HG03066 (cell line): ENCODE measurements at regions not wholly inside any gene's neighbourhood (a gene's known extent, or its start where the extent isn't known, plus 50 kb on each side); places are given as distances from the start of the nearest gene placed in this dataset.

ENCODE experiments used
- ATAC-seq: cut with Tn5 transposase; IDR thresholded peaks from one replicate; pipeline ENCODE4 v1.9.1; 2021; ENCODE audit warnings: low read depth; ENCODE audit not compliant: unreplicated experiment

DNA sequence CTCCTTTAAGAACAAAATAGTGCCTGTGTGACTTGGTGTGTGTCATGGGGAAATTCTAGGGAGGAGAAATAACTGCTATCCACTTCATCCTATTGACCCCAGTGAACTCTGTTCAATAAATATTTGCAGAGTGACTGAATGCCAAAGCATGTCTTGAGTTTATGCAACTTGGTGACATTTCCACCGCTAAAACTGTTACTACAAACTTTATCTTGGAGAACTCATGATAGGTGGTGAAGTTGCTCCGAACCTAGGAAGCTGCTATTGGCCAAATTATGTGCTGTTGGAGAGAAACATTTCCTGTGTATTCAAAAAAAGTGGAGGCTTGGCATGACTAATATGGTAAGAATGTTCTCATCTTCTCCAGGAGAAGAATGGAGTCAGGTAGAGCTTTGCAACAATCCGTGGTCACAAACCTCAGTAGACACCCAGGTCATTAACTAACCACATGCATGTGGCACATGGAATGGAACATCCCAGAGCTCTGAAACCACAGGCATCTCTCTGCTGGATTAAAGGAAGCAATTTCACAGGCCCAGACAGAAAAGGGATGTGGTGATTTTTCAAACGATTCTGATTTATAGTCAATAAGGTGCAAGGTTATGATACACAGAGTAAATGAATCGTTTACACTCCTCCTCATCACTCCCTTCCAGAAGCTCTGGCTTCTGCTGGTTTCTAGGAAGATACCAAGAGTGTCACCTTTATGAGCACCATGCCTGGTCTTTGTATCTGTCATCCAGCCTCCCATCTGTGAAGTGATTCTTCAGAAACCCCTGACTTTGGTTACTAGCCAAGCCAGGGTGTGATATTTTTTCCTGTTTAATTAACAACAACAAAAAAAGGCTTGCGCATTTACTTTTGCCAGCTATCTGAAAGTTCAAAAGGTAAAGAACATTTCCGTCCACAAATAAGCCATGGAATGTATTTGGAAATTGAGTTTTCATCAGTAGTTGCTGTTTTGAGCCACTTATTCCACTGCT is 361.1 kb downstream of the TGFB2 start:
- ATAC-seq = no peak

DNA sequence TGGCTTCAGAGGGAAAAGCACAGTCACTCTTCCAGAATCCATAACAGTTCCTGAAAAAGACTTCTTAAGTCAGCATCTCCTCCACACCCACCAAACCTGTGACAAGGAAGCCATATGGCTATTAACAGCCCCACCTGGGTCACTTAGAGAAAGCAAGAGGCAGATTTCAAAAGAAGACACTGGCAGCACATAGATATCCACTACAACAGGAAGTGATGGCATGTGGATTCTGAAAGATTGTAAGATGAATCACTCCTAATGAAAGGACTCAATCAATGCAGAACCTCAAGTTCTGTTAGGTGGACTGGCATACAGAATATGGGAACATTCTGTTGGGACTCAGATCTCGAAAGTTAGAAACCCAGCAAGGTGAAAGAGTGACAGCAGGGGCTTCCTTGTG is 365.9 kb downstream of the TGFB2 start:
- no peak for ATAC-seq

DNA sequence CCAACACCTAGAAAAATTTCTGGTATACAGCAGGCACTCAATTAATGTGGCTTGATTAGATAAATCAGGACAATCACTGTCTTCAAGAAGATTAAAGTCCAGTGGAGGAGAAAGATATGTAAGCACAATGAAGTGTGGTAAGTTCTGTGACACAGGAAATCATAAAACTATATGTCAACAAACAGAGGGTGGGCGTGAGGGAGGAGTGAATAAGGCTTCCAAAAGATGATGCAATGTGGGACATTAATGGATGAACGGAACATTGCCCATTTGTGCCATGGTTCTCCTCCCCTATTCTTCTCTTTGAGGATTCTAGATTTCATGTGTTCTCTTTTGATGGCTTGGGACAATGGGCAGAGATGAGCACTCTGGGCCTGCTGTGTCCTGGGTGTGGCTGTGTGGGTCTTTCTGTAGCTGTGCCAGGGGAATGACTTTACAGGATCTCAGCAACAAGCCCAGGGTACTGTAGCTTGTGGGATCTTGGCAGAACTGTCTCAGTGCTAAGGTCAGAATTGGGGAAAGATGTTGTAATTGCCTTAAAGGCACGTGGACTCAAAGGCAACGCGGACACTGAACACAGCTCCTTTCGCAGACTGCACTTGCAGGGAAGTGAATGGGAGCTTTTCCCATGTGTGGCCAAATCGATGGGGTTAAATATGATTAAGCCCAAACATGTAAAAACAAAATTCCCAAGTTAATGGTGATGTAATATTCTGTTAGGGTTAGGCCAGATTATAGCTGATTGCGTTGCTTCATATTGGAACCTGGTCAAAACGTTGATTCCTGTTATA is 366.9 kb downstream of the TGFB2 start:
- no peak for ATAC-seq

DNA sequence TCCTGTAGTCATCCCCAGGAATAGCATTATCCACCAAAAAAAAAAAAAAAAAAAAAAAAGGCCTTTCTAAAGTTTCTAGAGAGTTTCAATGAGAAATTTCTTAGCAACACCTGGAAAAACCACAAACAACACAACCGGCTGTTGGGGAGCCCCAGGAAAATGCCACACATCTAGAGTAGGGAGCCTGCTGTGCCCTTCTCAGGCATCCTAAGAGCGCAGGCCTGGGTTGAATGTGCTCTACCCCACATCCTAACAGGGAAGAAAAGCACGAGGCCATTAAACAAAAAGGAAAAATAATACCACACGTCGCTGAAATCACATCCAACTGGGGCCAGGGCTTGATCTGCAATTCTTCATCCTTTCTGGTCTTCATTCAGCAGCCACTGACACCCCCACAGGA is 367.5 kb downstream of the TGFB2 start:
- ATAC-seq = no peak

DNA sequence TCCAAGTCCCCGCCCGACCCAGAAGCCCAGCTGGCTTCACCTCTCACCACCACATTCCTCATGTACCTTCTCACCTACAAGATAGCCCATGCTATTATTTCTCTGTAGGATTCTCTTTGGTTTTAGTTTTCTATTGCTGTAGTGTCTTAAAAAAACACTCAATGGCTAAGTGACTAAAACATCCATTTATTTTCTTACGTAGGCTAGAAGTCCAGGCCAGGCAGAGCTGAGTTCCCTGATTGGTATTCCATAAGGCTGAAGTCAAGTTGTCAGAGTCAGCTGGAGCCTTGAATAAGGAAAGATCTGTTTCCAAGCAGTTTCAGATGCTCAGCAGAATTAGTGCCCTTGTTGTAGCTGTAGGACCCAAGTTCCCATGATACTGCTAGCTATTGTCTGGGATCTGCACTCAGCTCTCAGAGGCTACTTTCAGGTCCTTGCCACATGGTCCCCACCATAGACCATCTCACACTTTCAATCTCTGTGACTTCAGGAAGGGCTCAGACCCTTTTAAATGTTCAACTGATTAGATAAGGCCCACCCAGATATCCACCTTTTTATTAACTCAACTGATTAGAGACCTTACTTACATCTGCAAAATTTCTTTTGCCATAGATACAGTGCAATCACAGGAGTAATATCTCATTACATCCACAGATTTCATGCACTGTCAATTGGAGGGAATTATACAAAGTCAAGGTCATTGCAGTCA is 371.0 kb downstream of the TGFB2 start:
- ATAC-seq = no peak

DNA sequence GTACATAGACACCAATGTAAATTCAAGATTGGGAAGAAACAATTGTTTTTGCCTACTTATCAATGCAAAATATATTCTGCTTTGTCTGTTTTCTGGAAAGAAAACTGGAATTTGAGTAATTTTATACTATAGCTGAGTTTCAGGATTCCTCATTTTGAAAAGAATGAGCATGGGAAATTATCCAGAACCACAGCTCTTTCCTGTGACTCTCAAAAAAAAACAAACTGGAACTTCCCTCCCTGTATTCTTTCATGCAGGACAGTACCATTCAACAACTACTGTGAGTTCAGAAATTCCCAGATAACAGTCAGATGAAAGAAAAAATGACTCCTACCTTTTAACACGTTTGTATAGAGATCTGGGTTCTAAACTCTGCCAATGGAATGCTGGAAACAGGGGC is 372.4 kb downstream of the TGFB2 start:
- ATAC-seq = no peak

DNA sequence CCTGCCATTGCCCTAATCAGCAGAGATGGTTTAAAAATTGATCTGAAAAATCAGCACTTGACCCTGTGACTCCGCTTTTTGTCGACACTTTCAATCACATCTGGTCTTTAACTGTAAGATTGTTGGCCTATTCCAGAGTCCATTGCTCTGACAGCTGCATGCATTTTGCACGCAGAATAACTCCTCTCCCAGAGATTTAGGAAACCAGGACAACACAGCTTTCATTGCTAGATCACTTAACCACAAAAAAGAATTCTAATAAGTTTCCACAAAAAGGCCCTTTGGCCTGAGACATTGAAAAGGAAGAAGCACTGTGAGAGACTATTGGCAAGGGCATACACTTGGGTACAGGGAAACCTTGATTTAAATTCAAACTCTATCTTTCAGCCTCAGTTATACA is 373.1 kb downstream of the TGFB2 start:
- ATAC-seq = no peak

DNA sequence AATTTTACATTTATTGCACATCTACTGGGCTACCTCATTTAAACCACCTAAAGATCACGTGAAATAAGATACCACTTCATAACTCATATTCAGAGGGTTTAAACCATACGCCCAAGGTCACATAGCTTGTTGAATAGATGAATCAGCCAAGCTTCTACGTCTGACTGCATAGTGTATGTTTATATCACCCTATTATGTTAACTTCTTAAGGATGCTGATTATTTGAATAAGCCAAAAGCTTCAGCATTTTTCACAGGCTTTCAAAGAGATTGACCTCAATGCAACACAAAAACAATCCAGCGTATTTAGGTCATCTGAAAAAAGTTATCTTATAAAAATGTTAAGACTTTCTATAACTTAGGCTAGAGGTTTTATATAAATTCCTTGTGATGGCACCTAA is 373.8 kb downstream of the TGFB2 start:
- ATAC-seq = no peak

DNA sequence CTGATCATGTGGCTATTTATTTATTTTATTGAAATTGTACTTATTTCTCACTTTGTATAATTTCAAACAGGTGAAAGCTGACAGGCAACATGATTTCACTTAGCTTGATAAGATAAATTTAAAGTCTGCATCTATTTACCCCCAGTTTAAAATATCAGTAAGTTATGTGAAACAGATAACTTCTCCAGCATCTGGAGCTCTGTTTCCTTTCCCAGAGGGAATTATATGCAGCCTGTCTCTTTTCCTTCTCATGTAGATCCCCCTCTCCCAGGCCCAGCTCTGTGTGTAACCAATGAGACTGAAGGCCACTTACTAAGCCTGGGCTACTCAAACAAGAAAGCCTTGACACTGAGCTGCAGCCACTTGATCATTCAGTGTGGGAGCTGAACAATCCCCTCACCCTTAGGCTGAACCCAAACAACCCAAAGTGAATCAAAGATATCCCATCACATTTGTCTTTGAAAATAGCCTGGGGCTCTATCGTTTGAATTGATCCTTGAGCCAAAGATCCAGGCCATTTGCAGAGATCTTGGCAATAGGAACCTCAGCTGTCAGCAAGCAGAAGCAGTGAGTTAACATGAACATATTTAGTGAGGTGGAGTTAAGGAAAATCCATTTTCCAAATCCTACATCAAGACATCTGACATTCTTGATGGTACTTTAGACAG is 383.9 kb downstream of the TGFB2 start:
- ATAC-seq = no peak

DNA sequence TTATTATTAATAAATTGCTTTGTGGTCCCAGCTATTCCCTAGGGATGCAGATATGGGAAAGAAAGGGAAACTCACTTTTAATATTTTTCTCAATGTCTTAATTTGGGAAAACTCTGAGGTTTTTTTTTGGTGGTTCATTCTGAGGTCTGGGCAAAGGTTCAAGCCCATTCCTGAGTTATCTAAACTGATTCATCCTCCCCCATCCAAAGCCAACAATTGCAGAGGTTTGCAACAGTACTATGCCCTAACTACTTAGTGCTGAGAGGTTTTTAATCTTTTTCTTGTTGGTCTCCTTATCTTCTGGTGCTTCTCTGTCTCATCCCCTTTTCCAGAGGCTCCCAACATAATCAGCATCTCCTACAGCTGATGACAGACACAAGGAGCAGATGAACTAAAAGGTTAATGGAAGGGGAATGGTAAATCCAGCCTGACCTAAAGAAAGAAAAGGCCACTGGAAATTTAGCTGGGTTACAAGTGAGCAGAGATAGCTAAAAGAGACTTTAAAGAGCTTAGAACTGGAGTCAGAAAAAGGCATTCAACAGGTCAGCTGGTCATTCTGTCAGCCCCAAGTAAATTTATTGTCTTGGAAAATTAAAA is 390.4 kb downstream of the TGFB2 start:
- no peak for ATAC-seq

DNA sequence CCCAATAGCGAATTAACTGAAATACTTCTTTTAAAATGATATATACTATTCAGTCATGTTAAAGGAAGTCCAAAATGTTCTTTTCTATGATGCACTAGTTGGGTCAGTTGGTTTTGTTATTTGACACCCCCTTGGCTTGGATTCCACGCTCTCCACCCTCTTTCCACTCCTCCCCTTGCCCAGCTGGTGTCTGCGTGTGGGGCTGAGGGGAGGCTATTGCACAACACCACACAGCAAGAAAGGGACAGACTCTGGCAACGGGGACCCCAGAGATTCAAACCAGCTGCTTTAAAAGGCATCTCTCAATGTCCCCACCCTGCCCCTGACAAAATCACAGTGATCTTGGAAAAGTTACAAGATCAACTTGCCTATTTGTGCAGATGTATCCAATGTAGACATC is 394.3 kb downstream of the TGFB2 start:
- no peak for ATAC-seq

DNA sequence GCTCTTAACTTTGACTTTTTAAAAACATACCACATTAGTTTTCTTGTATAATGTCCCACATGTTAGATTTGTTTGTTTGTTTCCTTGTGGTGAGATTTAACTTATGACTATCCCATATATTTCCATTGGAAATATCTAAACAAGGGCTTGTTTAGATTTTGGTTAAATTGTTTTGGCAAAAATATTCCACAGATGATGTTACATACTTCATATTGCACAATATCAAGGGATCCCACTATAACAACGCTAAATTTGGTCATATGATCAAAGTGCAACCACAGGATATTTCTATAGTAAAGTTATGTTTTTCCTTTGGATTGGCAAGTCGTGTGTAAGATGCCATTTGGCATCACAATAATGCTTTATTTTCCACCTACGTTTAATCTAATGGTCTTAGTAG is 396.7 kb downstream of the TGFB2 start:
- ATAC-seq = no peak

DNA sequence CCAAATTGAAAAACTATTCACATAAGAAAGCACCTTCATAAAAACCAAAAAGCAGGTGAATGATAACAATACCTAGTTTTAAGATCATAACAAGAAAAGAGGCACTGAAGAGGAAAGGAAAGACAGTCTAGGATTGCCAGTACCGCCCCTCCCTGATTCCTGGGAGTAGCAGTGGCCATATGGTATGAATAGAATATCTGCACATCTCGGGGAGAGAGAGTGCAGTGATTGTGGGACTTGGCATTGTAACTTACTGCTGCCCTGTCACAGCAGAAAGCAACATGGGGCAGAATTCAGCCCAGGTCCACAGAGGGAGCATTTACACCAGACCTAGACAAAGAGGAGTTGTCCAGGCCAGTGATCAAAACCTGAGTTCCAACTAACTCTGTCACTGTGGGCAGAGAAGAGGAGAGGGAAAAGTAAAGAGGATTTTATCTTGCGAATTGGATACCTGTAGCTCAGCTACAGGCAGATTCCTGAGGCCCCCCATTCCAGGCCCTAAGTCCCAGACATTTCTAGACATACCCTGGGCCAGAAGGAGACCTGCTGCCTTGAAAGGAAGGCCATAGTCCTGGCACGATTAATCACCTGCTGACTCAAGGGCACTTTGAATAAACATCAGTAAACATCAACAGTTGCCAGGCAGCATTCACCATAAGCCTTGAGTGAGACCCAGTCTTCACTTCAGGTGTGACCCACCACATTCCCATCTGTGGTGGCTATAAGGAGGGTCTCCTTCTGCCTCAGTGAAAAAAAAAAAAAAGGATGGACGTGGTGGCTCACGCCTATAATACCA is 397.5 kb downstream of the TGFB2 start:
- no peak for ATAC-seq

DNA sequence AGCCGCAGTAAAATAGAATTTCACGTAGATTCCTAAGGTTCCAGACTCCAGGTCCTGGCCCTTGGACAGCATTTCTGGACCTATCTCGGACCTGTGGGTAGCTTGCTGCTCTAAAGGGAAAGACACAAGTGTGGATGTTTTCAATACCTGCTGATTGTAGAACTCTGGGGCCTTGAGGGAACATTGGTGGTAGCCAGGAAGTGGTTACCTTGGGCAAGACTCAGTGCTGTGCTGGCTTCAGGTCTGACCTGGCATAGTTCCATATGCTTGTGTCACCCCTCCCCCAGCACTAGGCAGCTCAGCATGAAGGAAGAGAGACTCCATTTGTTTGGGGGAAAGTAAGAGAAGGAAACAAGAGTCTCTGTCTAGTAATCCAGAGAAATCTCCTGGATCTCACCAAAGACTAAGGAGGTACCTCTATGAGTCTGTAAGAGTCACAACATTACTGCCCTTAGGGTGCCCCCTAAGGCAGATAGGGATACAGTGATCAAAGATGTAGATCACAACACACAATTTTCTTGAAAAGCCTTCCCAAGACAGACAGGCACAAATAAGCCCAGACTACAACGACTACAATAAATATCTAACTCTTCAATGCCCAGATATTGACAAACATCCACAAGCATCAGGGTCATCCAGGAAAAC is 398.8 kb downstream of the TGFB2 start:
- no peak for ATAC-seq

DNA sequence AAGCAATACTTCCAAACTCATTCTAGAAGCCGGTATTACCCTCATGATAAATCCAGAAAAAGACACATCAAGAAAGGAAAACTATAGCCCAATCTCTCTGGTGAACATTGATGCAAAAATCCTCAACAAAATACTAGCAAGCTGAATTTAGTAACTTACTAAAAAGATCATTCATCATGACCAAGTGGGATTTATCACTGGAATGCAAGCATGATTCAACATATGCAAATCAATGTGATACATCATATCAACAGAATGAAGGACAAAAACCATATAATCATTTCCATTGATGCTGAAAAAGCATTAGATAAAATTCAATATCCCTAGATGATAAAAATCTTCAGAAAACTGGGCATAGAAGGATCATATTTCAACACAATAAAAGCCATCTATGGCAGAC is 402.9 kb downstream of the TGFB2 start:
- no peak for ATAC-seq

DNA sequence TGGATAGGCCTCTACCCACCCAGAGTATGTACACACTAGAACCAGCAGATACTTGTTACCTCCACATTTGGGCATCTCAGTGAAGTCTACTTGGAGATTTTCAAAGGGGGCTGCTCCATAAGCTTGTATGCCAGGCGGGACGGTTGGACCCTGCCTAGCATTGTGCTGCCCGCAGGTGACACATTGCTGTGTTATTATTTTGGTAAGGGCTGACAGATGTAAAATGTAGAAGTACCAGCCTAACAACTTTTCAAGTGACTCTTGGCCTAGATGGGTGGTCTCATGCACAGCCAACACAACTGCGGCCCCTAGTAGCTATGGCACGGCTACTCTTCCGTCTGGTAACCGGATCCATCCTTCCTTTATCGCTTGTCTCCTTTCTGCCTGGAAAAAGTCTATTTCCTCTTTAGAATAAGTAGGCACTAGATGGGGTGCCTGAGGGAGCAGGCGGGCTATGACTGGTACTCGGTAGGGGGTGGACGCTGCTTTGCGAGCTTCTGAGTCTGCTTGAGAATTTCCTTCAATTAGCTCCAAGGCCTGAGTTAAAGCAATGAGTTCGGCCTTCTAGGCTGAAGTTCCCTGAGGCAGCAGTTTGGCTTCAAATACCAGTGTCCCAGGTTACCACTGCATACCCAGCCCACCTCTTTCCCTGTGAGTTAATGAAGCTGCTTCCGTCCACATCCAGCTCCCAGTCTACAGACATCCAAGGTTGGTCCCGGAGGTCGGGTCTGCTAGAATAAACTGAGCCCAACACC is 405.3 kb downstream of the TGFB2 start:
- no peak for ATAC-seq

DNA sequence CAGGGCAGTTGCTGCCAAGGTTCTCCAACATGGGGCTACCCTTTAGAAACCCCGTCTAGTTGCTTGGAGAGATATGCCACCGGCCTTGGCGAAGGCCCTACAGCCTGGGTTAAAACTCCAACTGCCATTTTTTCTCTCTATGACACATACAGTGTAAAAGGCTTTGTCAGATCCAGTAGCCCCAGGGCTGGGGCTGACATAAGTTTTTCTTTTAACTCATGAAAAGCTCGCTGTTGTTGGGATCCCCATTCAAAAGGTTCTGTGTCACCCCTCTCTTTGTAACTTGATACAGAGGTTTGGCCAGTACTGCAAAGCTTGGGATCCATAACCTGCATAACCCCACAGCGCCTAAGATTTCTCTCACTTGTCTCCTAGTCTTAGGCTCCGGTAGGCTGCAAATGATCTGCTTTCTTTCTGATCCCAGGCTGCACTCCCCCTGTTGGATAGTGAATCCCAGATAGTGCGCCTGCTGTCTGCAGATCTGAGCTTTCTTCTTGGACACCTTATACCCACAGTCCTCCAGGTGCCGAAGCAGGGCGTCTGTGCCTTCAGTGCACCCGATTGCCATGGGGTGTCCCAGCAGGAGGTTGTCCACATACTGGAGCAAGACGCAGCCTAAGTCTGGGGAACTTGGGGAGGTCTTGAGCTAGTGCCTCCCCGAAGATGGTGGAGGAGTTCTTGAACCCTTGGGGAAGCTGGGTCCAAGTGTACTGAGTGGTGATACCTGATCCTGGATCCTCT is 406.2 kb downstream of the TGFB2 start:
- ATAC-seq = no peak

DNA sequence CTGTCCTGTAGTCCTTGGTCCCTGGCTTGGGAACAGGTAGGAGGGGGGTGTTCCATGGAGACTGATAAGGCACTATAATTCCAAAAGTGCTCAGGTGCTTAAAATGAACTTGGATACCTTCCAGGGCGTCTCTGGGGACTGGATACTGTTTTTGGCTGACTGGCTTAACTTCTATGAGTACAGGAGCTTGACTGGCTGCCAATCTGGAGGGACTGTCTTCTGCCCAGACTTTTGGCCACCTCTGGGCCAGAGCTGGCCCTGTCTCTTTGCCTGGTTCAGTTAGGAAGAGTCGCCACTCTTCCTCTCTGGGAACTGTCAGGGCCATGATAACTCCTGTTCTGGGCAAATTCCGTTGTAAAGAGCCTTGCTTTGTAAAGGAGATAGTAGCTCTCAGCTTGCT is 407.0 kb downstream of the TGFB2 start:
- no peak for ATAC-seq
